Inflammatory macrophage treated with lipopolysaccharide for 1 hour (primary cell): ENCODE measurements at regions not wholly inside any gene's neighbourhood (a gene's known extent, or its start where the extent isn't known, plus 50 kb on each side); places are given as distances from the start of the nearest gene placed in this dataset.

Experiments used
- DNase-seq, 2 donors: peaks; one replicate each; pipeline ENCODE4 v3.0.0-alpha.2; 2020 to 2022

DNA sequence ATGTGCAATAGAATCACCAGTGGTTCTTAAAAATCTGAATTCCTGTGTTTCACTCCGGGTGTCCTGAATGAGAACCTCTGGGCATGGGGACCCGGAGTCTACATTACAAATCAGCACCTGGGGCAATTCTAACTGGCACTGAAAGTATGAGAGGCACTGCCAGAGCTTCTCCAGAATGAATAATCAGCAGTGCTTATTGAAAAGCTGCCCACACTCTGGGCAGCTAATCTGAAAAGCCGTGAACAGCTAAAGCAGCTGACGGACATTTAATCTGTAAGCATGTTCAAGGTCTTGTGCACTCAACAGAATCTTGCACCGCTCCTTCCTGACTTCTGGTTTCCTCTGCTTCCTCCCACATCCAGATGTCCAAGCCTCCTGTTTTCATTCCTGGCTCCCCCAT lies 113.3 kb upstream of the KIF5B start:
- no peak for DNase-seq

DNA sequence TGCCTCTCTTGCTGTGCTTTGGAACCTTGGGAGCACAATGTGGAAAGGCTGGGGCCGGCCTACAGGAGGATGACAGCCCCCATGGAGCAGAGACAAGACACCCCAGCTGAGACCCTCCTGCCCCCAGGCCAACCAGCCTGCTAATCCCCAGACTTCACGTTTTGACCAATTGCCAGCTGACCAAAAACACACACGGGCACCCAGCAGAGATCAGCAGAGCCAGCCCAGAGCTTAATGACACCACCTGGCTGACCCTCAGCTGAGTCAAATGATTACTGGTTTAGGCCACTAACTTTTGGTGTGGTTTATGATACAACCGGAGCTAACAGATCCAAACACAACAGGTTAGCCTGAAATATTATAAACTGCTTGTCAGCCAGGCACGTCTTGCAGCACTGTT lies 111.2 kb upstream of the KIF5B start:
- DNase-seq = no peak

DNA sequence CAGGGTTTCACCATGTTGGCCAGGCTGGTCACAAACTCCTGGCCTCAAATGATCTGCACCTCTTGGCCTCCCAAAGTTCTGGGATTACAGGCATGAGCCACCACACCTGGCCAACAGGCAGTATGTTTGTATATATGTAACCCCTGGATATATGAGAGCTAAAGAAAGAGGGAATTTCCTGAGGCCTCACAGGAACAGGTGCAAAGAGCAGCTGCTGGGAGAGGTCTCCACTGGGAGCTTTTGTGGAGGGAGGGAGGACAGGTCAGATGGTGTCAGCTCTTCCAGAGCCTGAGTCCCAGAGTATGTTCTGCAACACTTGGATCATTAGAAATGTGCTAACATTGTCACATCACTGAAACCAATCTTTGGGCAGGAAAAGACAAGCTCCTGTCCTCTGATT lies 110.1 kb upstream of the KIF5B start:
- no peak for DNase-seq

DNA sequence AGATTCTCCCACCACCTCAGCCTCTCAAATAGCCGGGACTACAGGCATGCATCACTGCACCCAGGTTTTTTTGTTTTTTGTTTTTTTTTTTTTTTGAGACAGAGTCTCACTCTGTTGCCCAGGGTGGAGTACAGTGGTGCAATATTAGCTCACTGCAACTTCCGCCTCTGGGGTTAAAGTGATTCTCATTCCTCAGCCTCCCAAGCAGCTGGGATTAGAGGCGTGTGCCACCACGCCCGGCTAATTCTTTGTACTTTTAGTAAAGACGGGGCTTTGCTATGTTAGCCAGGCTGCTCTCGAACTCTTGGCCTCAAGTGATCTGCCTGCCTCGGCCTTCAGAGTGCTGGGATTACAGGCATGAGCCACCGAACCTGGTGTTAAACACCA lies 107.5 kb upstream of the KIF5B start:
- no peak for DNase-seq

DNA sequence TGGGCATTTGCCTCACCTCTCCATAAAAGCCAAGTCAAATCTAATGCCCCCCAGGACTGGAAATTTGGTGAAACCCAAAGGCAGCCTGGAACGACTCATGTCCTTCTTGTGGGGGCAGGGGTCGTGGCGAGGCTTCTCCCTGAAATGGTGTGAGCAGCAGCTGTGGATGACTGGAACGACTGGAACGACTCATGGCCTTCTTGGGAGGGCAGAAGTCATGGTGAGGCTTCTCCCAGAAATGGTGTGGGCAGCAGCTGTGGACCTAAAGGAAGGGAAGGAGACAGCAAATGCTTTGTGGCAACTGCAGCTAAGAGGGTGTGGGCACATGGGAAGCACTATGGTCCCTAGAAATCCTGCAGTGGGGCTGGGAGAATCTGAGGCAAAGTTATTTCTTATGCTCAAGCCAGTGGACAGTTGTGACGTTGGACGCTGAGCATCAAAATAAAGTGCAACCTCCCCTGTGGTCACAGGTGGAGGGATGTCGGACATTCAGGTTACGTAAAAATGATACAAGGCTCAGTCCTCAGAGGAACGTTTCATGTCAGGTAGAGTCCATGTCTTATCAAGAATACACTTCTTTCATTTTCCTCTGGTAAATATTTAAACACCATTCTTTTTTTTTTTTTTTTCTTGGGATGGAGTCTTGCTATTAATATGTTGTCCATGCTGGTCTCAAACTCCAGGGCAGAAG lies 107.0 kb upstream of the KIF5B start:
- peak in 1 of 2 donors; percentile 13 for DNase-seq

DNA sequence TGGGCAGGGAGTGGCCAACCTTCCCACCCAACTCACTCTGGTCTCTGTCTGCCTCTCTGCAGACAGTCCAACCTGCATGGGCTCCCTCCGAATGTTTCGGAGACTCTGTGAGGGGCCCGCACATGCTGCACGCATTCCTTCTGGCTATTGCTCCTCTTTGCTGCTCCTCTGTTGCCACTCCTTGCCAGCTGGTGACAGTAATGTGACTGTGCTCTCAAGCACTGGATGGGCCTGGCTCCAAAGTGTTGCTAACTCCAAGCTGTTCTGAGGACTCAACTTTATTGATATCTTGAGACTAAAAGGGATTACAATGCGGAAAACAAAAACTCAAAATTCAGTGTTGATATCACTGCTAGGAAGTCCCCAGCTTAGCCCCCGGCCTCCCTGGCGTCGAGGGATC lies 105.4 kb upstream of the KIF5B start:
- no peak for DNase-seq

DNA sequence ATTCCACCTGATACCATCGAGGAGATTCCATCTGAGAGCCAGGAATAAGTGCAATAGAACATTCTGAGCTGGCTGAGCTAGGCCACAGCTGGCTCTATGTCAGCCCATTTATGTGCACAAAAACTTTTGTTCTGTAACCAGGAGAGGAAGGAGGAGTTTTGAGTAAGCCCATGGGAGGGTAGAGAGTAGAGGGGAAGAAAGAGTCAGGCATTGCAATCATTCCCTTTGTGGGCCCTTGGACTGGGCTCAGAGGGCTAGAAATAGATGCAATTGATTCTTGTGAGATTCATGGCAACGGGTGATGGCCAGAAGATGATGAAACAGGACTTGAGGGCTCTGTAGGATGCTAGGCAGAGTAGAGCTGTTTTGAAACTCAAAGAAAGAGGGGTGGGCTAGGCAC lies 104.6 kb upstream of the KIF5B start:
- DNase-seq = no peak

DNA sequence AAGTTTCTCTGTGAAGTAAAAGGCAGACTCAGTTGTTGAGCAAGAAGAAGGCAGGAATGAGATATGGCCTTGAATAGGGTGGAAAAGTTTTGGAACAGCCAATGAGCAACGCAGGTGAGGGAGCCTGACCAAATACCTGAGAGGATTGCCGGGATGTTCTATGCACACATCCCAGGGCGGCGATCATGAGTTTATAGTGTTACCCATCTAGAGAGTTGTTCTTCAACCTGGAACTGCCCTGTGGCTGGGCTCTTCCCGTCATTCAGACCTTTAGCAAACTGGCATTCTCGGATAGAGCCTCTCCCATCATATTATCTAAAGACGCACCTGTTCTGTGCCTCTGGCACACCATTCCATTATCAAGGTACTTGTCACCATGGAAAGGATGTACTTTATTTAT lies 103.0 kb upstream of the KIF5B start:
- DNase-seq = no peak

DNA sequence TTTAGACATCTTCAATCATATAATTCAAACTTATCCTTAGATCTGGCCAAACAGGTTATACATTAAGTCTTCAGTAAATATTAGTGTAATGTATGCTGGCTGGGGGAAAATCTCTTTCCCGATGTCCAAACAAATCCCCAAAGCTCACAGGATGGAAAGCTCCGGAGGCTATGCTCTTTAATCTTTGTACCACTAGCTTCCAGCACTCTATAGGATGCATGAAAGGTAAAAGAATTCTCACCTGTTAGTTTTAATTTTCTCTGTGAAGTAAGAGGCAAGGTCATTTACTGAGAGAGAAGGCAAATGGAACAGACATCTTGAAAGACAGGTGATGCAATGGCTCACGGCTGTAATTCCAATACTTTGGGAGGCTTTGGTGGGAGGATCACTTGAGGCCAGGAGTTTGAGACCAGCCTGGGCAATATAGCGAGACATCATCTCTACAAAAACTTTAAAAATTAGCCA lies 99.8 kb upstream of the KIF5B start:
- no peak for DNase-seq

DNA sequence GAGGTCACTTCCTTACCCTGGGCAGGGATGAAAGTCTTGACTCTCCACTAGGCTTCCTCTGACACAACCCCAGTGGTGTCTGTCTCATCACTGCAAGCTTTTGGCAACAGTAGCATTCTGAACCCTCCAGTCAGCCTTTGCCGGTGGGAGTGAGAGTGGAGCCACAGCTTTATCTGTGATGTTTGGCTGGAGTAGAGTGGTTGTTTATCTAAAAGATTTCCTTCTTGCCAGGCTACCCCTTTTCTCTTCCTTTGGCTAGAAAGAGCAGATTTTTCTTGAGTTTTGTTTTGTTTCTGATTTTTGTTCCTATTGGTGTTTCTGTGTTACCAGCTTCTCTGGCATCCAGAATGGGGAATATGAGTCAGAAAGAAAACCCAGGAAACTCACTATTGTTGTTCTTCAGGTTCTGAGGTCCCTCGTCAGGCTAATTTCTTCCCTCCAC lies 98.9 kb upstream of the KIF5B start:
- DNase-seq = no peak

DNA sequence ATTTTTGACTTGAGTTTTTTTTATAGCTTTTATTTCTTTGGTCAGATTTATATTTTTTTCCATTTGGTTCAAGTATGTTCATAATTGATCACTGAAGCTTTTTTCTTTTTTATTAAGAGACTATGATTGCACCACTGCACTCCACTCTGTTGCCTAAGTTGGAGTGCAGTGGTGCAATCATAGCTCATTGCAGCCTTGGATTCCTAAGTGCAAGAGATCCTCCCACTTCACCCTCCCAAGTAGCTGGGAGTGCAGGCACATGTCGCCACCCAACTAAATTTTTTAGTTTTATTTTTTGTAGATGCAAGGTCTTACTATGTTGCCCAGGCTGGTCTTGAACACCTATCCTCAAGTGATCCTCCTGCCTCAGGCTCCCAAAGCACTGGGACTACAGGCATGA lies 97.7 kb upstream of the KIF5B start:
- DNase-seq = peak; percentile 28 to 47

DNA sequence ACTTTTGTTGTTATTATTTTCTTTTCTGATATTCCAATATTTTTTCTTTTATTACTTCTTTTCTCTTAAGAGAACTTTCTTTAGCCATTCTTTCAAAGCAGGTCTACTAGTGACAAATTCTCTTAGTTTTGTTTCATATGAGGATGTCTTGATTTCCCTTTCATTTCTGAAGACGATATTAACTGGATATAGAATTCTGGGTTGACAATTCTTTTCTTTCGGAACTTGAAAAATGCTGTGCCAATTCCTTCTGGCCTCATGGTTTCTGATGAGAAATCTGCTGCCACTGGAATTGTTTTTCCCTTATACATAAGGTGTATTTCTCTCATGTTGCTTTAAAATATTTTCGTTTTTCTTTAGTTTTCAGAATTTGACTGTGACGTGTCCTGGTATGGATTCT lies 97.0 kb upstream of the KIF5B start:
- no peak for DNase-seq

DNA sequence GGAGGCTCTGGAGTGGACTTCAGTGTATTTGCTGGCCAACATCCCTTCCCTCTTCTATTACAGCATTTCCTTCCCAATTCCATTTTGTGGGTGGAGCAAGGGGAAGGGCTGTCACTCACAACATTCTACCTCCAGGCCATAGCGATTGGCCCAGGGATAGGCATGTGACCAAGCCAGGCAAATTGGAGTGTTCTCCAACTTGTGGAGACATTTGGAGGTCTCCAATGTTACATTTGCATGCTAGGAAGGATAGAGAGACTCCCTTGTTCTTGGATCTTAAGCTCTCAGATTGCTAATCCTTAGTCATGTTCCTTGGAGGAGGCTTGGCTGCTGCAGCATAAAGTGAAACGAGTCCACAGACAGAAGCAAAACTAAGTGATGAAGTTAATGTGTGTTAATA lies 95.6 kb upstream of the KIF5B start:
- peak in 1 of 2 donors; percentile 12 for DNase-seq

DNA sequence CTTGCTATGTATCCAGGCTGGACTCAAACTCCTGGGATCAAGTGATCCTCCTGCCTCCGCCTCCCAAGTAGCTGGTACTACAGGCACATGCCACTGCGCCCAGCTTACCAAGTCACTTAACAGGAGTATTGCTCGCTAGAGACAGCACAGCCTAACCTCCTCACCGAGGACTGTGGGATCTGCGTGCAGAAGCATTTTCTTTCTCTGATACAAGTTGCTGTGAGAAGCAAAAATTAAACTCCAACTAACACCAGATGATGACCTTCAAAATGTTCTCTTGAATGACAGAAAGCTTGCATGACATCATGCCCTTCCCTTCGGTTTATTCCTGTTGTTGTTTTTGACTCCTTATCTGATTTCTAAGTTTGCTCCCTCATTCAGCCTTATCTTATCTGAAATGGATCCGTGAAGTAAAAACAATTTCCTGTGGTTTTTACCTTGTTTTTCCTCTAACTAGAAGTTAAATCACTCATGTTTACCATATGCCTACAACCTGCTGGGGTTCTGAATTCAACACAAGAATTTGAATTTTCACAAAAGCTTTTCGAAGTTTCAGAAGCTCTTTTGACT lies 94.4 kb upstream of the KIF5B start:
- no peak for DNase-seq

DNA sequence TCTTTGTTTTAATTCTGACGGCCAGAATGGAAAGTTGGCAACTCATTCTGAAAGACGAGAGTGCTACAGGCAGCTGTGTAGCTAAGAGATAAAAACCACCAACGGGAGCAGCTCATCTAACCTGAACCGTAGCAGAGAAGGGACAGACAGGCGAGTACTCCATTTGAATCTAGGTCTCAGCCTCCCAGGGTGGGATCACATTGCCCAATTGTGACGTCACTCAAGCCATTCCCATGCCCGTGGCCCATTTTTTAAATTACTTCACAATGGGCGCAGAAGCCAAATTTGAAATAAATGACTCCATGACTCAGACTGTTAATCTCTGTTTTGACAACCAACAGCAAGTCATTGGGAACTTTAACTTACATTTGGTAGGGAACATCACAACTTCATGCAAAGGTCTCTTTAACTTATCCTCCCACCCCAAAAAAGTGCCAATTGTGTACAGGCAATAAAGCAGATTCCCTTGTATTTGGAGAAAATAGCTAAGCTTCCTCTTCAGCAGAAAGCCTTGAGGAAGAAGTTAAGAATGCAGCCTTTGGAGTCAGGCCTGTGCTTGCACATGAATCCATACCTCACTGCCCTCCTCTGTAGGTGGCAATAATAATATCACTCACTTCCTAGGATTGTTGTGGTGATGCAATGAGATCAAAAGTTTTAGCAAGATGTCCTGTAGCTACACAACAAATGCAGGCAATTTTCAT lies 93.2 kb upstream of the KIF5B start:
- DNase-seq = peak; percentile 15 to 38

DNA sequence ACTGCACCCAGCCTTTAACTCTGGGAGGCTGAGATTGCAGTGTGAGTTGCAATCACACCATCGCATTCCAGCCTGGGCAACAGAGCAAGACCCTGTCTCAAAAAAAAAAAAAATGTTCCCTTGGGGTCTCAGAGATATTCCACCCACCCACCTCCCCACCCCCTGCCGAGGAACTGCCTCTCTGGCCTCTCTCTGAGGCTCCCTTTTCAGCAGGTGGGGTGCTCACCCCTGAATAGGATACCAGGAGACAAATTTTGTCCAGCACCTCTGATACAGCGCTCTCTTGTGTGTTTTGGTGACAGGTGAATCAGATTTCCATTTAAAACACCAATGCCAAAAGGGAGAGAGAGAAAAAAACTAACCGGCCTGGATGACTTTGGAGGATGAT lies 92.6 kb upstream of the KIF5B start:
- DNase-seq = no peak

DNA sequence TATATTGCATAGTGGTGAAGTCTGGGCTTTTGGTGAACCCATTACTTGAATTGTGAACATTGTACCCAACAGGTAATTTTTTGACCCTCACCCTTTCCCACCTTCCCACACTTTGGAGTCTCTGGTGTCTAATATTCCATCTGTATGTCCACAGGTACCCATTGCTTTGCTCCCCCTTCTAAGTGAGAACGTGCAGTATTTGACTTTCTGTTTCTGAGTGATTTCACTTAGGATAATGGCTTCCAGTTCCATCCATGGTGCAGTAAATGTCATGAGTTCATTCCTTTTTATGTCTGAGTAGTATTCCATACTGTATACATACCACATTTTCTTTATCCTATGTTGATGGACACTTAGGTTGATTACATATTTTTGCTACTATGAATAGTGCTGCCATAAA lies 91.5 kb upstream of the KIF5B start:
- DNase-seq = no peak

DNA sequence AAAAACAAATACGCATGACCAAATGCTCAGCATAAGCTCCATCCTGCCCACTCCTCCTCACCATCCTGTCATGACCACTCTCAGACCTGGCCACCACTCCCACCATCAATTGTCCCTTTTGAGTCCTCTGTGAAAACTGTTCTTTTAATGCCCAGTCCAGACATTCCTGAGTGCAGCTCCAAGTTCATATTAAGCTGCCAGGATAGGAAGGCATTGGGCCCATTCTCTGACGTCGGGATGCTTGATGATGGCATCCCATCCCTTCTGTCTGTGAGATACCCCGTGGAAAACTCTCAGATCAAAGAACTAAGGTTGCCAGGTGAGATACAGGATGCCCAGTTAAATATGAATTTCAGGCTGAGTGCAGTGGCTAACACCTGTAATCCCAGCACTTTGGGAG lies 89.9 kb upstream of the KIF5B start:
- DNase-seq = no peak

DNA sequence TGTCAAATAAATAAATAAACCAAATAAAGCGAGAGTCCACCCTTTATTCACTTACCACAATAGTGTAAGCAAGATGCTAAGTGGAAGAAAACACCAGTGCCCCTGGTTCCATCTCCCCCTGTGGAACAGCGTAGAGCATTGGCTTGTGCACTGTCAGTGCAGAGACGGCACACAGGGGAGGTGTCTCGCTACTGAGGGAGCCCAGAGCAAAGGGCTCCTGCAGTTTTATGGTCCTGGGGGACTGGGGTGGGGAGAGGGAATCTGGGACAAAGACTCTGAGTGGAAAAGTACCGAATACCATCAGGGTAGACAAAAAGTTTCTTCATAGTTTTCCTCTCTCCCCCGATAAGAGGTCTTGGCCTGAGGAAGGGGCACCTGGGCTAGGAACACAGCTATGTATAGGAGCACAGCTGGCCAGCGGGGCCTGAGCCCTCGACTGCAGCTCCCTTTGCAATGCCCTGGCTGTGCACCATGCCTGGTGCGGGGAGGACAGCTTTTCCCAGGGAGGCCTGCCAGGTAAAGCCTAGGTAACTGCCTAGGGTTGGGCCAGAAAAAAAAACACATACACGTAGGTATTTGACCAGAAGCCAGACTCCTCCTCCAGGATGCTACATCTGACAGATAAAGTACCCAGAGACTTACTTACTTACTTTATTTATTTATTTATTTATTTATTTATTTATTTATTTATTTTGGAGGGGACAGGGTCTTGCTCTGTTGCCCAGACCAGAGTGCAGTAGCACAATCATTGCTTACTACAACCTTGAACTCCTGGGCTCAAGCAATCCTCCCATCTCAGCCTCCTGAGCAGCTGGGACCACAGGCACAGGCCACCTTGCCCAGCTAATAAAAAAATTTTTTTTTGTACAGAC lies 88.8 kb upstream of the KIF5B start:
- DNase-seq = no peak

DNA sequence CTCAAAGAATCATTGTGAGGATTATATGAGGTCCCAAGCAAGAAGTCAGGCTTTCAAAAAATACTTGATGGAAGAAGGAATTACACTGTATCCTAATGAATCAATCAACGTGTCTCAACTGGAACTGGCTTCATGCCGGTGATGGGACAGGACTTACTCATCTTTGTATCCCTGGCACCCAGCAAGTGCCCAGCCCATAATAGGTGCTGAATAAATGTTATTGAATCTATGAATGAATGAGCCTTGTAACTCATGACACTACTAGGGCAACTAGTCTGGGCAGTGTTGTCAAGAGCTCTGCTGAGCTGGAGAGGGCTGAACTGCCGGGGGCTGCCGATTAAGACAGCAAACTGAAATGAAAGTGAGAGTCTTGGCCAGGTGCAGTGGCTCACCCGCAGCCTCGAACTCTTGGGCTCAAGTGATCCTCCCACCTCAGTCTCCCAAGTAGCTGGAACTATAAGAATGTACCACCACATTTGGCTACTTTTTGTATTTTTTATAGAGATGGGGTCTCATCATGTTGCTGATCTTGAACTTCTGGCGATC lies 87.2 kb upstream of the KIF5B start:
- DNase-seq = no peak

DNA sequence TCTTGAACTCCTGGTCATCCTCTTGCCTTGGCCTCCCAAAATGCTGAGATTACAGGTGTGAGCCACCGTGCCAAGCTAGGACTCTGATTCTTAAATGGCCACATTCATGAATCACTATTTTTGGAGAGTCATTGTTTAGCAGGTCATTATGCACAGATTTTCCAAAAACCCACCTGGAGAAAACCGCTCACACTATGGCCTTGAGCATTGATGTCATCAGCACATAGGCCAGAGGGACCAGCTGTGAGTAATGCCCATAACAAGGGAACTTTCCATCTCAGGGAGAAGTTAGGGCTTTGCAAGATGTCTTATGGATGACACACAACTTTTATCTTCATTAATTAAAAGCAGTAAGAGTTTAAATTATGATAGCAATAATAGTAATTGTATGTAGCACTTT lies 86.4 kb upstream of the KIF5B start:
- DNase-seq = no peak

DNA sequence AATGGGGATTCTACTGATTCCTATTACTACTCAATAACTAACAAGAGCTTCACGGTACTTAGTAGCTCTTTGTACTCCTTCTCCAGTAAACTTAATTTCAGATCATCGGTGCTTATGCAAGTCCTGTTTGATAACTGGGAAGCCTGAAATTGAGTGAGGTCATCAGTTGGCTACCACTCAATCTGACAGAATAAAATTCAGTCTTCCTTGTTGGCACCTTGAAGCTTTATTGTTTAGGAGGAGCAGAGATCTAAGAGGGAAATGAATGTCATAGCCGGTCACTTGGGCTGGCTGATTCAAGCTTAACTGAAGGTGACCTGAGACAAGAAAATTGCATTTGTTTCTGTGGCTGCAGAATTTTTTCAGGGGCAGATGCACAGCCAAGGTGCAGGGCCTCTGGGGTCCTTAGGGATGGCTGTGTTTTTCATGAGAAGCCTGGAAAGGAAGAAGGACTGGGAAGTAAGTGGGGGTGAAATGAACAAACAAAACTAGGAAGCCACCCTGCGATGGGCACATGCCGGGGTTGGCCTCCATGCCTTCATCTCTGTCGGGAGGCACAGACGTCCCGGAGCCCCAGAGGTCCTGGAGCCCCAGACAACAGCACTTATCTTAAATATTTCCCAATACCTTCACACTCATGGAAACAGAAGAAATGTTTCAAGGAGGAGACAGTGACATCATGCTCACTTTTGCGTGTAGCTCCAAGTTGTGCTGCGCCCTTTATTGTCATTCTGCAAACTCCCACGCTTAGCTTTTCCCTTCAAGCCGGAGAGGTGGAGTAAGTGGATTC lies 85.0 kb upstream of the KIF5B start:
- no peak for DNase-seq
